Activated CD4-positive, alpha-beta T cell treated with anti-CD3 and anti-CD28 coated beads, Interleukin-2, amount 10 ng/mL, durations not matched to agents 7 days and 5 days (primary cell): ENCODE measurements at regions not wholly inside any gene's neighbourhood (a gene's known extent, or its start where the extent isn't known, plus 50 kb on each side); places are given as distances from the start of the nearest gene placed in this dataset.

Experiments used
- CTCF ChIA-PET: fragments of 350-600 bp; sonication (Branson Sonifier 250); formaldehyde crosslinking; loops from one replicate; lab custom pipeline; 2021; ENCODE audit warnings: antibody characterized with exemption; lab: Charles Lee
- POLR2A ChIA-PET: fragments of 350-600 bp; sonication (Branson Sonifier 250); formaldehyde crosslinking; loops from one replicate; lab custom pipeline; 2021; ENCODE audit warnings: antibody characterized with exemption; lab: Charles Lee
- DNase-seq: peaks from one replicate; pipeline ENCODE4 v3.0.0-alpha.2; 2020
- H3K27ac Mint-ChIP-seq: one replicate; pipeline ENCODE4 v1.8.0; 2021; ENCODE audit warnings: mild to moderate bottlenecking, moderate library complexity, mixed read lengths
- H3K27me3 Mint-ChIP-seq: one replicate; pipeline ENCODE4 v1.8.0; 2021; ENCODE audit warnings: mixed read lengths
- H3K36me3 Mint-ChIP-seq: one replicate; pipeline ENCODE4 v1.8.0; 2021; ENCODE audit warnings: low read depth, mixed read lengths
- H3K4me1 Mint-ChIP-seq: one replicate; pipeline ENCODE4 v1.8.0; 2021; ENCODE audit warnings: mixed read lengths
- H3K4me3 Mint-ChIP-seq: one replicate; pipeline ENCODE4 v1.8.0; 2021; ENCODE audit warnings: mild to moderate bottlenecking, moderate library complexity, mixed read lengths
- H3K9me3 Mint-ChIP-seq: one replicate; pipeline ENCODE4 v1.8.0; 2021; ENCODE audit warnings: mixed read lengths

DNA sequence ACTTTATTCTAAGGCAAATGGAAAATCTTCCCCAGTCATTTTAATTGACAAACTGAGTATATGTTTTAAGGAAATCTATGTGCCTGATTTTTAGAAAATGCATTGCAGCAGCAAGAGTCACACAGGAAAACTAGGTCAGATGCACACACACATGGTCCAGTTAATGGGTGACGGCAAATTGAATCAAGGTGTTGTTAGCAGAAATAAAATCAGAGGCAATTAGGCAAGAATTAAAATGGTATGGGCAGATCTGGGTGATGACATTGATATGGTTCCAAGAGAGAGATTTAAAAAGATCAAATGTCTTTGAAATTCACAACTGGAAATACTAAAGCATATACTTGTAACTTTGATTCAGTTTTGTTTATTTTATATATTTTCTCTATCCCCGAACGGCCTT lies 174.2 kb upstream of the CDH19 start:
- H3K4me3 Mint-ChIP-seq, result no peak overlapping the region
- no peaks in the 10 kb centered on the region for H3K9me3 Mint-ChIP-seq
- CTCF ChIA-PET, result no interaction called here
- DNase-seq, result no peak
- POLR2A ChIA-PET, result no interaction called here
- no peak overlapping the region for H3K27ac Mint-ChIP-seq
- H3K27me3 Mint-ChIP-seq, result no peaks in the 10 kb centered on the region
- H3K36me3 Mint-ChIP-seq, result no peaks in the 10 kb centered on the region
- no peaks in the 10 kb centered on the region for H3K4me1 Mint-ChIP-seq

DNA sequence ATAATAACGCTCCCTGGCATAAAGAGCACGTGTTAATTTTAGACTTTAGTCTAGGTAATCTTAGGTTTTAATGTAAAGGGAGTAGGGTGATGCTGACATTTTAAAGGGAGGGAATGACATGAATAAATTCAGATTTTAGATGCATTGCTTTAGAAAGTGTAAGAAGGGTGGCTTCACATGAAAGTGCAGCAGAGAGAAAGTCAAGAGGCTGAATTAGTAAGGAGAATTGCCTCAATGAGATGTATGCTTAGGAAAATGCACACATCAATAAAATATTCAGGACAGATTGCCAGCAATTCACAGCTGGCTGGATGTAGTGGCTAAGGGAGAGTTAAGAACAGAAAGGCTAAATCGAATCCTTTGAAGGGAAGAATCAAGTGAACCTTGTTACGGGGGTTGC lies 165.5 kb upstream of the CDH19 start:
- Mint-ChIP-seq H3K4me3 (no peak overlapping the region), H3K4me1 (no peaks in the 10 kb centered on the region), H3K27me3 (no peaks in the 10 kb centered on the region), H3K9me3 (peaks cover 2% of the 10 kb centered on the region), H3K36me3 (no peaks in the 10 kb centered on the region), H3K27ac (no peak overlapping the region)
- DNase-seq, result no peak
- ChIA-PET POLR2A (no interaction called here), CTCF (no interaction called here)

DNA sequence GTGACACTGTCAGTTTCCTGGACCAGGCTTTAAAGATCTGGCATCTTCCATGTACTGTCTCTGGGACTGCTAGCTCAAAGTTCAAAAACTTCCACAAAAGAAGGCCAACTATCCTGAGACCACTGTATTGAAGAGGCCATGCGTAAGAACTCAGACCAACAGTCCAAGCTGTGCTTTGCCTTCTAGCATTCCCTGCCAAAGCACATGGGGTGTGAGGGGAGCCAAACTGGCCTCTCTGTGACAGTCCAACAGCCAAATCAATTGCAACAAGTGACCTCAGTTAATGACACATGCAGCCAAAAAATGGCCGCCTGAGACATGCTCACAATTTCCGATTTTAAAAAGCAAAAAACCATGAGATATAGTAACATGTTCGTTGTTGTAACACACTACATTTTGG lies 160.3 kb upstream of the CDH19 start:
- no peaks in the 10 kb centered on the region for H3K27me3 Mint-ChIP-seq
- ChIA-PET POLR2A (no interaction called here), CTCF (no interaction called here)
- no peaks in the 10 kb centered on the region for H3K9me3 Mint-ChIP-seq
- H3K36me3 Mint-ChIP-seq, result no peaks in the 10 kb centered on the region
- H3K27ac Mint-ChIP-seq, result no peak overlapping the region
- no peaks in the 10 kb centered on the region for H3K4me1 Mint-ChIP-seq
- H3K4me3 Mint-ChIP-seq, result no peak overlapping the region
- no peak for DNase-seq

DNA sequence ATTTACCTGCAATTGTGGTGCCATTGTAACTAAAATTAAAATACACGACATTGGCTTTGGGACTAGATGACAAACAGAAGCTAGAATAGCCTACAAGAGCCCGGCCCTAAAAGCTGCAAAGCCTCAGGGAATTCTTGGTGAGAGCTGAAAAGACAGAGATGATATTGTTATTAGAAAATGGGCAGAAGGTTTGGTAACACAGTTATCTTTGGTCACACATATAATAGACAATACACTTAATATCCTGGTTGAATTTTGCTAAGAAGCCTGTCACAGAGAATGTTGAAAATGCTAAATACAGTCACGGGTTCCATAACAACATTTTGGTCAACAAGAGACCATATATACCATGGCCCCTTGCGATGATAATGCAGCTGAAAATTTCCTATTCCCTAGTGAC lies 157.3 kb upstream of the CDH19 start:
- Mint-ChIP-seq H3K27ac (no peak overlapping the region), H3K4me1 (no peaks in the 10 kb centered on the region), H3K4me3 (no peak overlapping the region), H3K9me3 (no peaks in the 10 kb centered on the region), H3K27me3 (no peaks in the 10 kb centered on the region), H3K36me3 (no peaks in the 10 kb centered on the region)
- CTCF ChIA-PET, result no interaction called here
- POLR2A ChIA-PET, result no interaction called here
- DNase-seq, result no peak

DNA sequence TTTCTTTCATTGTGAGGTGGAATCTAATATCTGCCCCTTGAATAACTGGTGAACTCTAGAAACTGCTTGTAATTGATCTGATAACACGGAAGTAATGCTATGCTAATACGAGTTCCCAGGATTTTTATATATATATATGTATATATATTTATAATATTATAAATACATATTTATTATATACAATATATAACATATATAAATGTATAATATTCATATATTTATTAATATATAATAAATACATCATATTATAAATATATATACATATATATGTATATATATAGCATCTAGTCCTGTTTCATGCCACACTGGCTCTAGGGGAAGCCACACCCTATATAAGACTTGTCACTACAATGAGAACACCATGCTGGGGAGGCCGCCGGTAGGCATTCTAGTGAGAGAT lies 156.7 kb upstream of the CDH19 start:
- H3K4me1 Mint-ChIP-seq, result no peaks in the 10 kb centered on the region
- no peaks in the 10 kb centered on the region for H3K36me3 Mint-ChIP-seq
- DNase-seq, result no peak
- no peak overlapping the region for H3K27ac Mint-ChIP-seq
- no peaks in the 10 kb centered on the region for H3K9me3 Mint-ChIP-seq
- CTCF ChIA-PET, result no interaction called here
- no peaks in the 10 kb centered on the region for H3K27me3 Mint-ChIP-seq
- POLR2A ChIA-PET, result no interaction called here
- no peak overlapping the region for H3K4me3 Mint-ChIP-seq

DNA sequence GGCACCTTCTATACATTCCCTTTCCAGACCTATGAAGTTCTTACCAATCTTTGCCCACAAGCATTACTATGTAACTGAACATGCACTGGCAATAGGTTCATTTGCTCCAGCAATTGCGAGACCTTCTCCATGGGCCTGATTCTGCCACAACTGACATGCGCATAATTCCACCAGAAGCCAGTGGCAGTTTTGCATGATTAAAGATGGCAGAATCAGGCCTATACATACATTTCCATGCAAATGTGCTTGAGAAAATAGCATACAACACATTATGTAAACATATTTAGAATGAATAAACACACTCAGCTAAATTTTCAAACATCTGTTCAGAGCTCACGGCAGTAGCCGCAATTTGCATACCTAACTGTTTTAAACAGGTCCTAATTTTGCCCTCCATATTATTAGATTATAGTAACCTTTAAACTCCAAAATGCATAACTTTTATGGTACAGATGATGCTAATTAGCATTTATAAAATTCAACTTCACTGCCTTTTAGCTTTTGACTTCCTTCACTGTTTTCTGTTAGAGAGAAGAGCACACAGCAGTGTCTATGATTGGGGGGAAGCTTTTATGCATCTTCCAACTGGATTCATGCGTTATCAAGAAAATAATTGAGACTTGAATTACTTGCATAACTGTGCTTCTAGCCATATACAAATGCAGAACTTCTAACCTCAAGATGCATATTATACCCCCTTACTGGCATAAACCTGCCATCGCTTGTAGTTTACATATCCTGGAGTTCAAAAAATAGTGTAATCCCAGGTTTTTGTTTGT lies 155.3 kb upstream of the CDH19 start:
- Mint-ChIP-seq H3K4me1 (no peaks in the 10 kb centered on the region), H3K36me3 (no peaks in the 10 kb centered on the region), H3K27me3 (no peaks in the 10 kb centered on the region), H3K9me3 (no peaks in the 10 kb centered on the region), H3K27ac (no peak overlapping the region), H3K4me3 (no peak overlapping the region)
- DNase-seq, result no peak
- ChIA-PET CTCF (no interaction called here), POLR2A (no interaction called here)

DNA sequence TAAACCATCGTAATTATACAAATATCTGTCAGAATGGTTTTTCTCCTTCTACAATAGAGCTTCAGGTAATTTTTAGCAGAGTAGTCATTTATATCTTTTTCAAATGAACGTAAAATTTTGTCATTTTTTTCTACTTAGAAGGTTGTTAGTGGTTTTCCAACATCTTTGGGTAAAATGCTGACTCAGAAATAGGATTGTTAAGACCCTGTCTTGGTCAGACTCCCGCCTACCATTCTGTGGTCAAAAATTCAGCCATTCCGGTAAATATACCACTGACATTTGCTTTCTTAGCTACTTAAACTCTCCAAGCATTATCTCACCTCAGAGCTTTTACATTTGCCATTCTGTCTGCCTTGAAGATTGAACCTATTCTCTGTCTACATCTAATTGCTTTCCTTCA lies 154.1 kb upstream of the CDH19 start:
- Mint-ChIP-seq H3K4me1 (no peaks in the 10 kb centered on the region), H3K27ac (no peak overlapping the region), H3K36me3 (no peaks in the 10 kb centered on the region), H3K27me3 (no peaks in the 10 kb centered on the region), H3K9me3 (no peaks in the 10 kb centered on the region), H3K4me3 (no peak overlapping the region)
- DNase-seq, result no peak
- POLR2A ChIA-PET, result no interaction called here
- CTCF ChIA-PET, result no interaction called here

DNA sequence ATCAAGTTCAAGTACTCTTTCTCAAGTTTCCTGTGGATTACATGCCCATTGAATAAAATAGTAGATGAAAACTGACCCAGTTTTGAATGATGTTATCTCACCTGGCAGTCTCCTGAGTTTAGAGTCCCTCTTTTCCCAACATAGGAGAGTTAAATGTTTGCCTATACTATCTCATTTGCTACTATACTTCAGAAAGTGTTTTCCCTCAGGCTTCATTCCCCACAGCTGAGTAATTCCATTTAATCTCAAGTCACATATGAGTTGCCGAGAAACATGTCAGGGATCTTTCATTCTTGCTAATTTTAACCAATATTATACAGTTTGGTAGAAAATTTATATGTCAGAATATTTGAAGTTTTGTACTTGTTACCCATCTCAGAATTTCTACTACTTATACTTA lies 150.4 kb upstream of the CDH19 start:
- ChIA-PET POLR2A (no interaction called here), CTCF (no interaction called here)
- no peaks in the 10 kb centered on the region for H3K9me3 Mint-ChIP-seq
- H3K27me3 Mint-ChIP-seq, result no peaks in the 10 kb centered on the region
- DNase-seq, result no peak
- H3K4me1 Mint-ChIP-seq, result no peaks in the 10 kb centered on the region
- no peak overlapping the region for H3K27ac Mint-ChIP-seq
- H3K36me3 Mint-ChIP-seq, result no peaks in the 10 kb centered on the region
- no peak overlapping the region for H3K4me3 Mint-ChIP-seq

DNA sequence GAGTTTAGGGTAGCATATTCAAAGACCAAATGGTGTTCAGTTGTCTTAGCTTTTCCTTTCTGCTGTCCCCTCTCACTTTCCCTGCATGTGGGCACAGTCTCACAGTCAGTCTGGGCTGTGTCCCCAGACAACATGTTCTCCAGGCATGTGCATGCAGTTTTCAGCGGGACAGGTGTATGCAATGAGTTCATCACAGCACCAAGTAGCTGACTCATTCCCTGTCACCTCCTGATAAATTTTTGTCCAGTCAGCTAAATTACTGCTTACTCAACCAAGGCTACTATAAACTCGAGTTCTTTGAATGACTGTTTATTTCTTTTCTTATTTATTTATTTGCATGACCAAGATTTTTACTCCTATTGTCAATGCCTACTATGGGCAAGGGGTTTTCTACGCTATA lies 148.8 kb upstream of the CDH19 start:
- Mint-ChIP-seq H3K27ac (no peak overlapping the region), H3K4me3 (no peak overlapping the region), H3K4me1 (no peaks in the 10 kb centered on the region), H3K36me3 (no peaks in the 10 kb centered on the region), H3K9me3 (no peaks in the 10 kb centered on the region), H3K27me3 (no peaks in the 10 kb centered on the region)
- ChIA-PET CTCF (no interaction called here), POLR2A (interaction anchor here (0.6 kb wide), 1 partner anchor 55 kb away, joined by 5 read pairs; no protein-coding TSS in a partner anchor)
- no peak for DNase-seq

DNA sequence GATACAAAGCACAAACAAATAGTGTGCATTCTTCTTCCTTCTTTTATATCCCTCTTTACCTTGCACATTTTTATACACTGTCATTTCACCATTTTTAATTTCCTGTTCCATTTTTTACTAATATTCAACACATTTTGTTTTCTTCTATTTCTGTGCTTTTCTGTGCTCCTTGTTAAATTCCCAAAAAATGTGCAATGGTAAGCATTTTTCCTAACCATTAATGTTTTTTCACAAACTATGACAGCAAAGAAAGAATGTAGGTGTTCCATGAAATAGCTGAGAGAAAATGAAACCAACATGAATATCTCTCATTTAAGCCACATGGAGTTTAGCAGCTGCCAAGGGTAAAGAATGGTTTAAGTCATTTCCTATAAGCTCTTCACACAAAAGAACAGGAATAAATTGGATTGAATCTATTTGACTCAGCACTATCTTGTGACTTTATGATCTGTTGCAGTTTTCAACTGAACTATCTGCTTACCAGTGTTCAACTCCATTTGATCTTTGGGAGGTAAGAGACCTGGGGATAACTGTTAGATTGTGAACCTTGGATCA lies 145.7 kb upstream of the CDH19 start:
- H3K9me3 Mint-ChIP-seq, result no peaks in the 10 kb centered on the region
- no peak overlapping the region for H3K4me3 Mint-ChIP-seq
- H3K27ac Mint-ChIP-seq, result no peak overlapping the region
- ChIA-PET CTCF (no interaction called here), POLR2A (no interaction called here)
- DNase-seq, result no peak
- H3K4me1 Mint-ChIP-seq, result no peaks in the 10 kb centered on the region
- H3K27me3 Mint-ChIP-seq, result no peaks in the 10 kb centered on the region
- no peaks in the 10 kb centered on the region for H3K36me3 Mint-ChIP-seq

DNA sequence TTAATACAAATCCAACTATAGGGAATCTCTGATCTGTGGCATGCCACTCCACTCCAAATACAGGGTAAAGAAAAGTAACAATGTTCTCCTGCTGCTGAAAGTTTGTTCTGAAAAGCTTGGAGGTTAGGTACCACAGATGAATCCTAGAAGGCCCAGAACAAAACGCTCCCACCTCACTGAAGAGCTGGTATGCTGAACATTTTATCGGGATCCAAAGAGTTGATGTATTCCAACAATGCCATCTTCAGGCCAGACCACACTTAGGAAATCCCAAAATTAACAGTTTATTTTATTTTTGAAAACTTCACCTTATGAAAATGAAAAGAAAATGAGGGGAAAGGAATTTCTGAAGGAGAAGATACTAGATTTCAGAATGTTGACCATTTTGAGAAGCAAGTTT lies 145.1 kb upstream of the CDH19 start:
- Mint-ChIP-seq H3K27ac (no peak overlapping the region), H3K27me3 (no peaks in the 10 kb centered on the region), H3K4me3 (no peak overlapping the region), H3K9me3 (no peaks in the 10 kb centered on the region), H3K4me1 (no peaks in the 10 kb centered on the region), H3K36me3 (no peaks in the 10 kb centered on the region)
- DNase-seq, result no peak
- ChIA-PET POLR2A (no interaction called here), CTCF (no interaction called here)

DNA sequence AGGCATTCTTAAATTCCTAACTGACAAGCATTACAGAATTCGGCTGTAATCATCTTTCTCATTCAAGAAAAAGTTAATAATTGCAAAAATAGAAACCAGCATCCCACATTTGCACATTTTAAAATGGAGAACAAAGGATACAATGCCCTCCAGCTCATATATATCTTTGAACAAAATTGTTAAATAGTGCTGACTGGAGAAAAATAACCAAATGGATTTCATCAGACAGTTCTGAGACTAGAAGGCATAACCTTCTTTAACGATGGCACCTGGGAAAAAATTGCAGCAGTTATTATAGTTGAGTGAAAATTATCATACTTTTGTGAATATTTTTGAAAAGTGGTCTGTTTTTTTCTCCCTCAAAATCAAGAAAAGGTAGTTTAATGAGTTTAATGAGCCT lies 138.9 kb upstream of the CDH19 start:
- Mint-ChIP-seq H3K36me3 (no peaks in the 10 kb centered on the region), H3K9me3 (peaks cover 3% of the 10 kb centered on the region), H3K4me3 (no peak overlapping the region), H3K4me1 (no peaks in the 10 kb centered on the region), H3K27me3 (no peaks in the 10 kb centered on the region), H3K27ac (no peak overlapping the region)
- POLR2A ChIA-PET, result no interaction called here
- CTCF ChIA-PET, result no interaction called here
- DNase-seq, result no peak

DNA sequence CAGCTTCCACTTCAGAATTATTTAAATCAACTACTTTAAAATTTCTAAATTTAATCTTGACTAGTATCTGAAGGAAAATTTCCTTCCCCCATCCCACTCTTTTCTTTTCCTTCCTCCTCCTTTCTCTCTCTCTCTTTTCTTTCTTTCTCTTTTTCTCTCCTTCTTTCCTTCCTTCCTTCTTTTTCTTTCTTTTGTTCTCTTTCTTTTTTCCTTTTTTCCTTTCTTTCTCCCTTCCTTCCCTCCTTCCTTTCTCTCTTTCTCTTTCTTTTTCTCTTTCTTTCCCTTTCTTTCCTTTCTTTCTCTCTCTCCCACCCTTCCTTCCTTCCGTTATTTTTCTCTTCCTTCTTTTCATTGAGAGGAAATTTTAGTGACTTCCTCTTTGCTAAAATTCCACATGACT lies 132.0 kb upstream of the CDH19 start:
- Mint-ChIP-seq H3K27ac (peak overlapping the region; percentile 52), H3K4me3 (no peak overlapping the region), H3K27me3 (no peaks in the 10 kb centered on the region), H3K9me3 (no peaks in the 10 kb centered on the region), H3K4me1 (no peaks in the 10 kb centered on the region), H3K36me3 (no peaks in the 10 kb centered on the region)
- no peak for DNase-seq
- ChIA-PET CTCF (no interaction called here), POLR2A (no interaction called here)

DNA sequence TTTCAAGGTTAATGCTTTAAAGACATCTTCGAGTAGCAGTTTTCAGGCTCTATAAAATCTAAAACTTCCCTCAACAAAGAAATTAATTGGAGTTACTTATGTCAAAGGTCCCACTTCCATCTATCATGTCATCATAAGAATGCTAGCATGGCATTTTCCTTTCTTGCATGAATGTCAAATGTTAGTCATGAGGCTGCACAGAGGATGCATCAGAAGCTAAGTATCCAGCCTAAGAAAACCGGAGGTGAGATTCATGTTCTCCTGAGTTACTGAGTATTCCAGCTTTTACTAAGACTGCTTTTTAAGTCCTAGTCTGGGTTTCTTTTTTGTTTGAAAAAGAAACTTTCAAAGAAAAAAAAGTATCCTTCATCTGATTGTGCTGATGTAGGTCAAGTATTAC lies 130.6 kb upstream of the CDH19 start:
- POLR2A ChIA-PET, result no interaction called here
- DNase-seq, result no peak
- H3K27ac Mint-ChIP-seq, result no peak overlapping the region
- H3K9me3 Mint-ChIP-seq, result no peaks in the 10 kb centered on the region
- no peaks in the 10 kb centered on the region for H3K4me1 Mint-ChIP-seq
- no peaks in the 10 kb centered on the region for H3K36me3 Mint-ChIP-seq
- no peaks in the 10 kb centered on the region for H3K27me3 Mint-ChIP-seq
- CTCF ChIA-PET, result no interaction called here
- no peak overlapping the region for H3K4me3 Mint-ChIP-seq
